T-helper 1 cell (primary cell): ENCODE measurements at regions not wholly inside any gene's neighbourhood (a gene's known extent, or its start where the extent isn't known, plus 50 kb on each side); places are given as distances from the start of the nearest gene placed in this dataset.
"Not testable (repeated sequence)": the region's sequence is repeated elsewhere in the genome, so short reads cannot be mapped to it uniquely, and the experiment has no call there.

Source experiments
- DNase-seq, 5 donors: peaks; one replicate each; pipeline ENCODE4 v3.0.0-alpha.2; 2012 to 2020

GRCh38 chr6:121884091-121884490, 448.6 kb downstream of the GJA1 start:
- DNase-seq = no peak

DNA sequence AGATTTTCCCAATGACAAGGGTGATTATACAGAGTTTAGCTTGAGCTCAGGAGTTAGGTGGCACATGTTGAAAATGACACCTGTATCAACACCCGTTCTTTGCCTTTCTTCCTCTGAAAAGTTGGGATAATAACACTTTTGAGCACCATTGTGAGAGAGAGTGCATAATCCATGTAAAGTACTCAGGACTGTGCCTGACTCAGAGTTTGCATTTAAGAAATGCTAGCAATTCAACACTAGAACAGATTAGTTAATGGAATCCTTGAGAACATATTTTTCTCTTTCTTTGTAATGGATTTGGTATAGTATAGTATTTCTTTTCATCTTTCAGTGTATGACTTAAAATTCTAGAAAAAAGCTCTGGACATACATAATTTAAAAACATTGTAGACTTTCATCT, 449.2 kb downstream of the GJA1 start:
- no peak for DNase-seq

- DNase-seq = no peak
Observed at GRCh38 chr6:121885399-121886152, 450.1 kb downstream of the GJA1 start.

DNA sequence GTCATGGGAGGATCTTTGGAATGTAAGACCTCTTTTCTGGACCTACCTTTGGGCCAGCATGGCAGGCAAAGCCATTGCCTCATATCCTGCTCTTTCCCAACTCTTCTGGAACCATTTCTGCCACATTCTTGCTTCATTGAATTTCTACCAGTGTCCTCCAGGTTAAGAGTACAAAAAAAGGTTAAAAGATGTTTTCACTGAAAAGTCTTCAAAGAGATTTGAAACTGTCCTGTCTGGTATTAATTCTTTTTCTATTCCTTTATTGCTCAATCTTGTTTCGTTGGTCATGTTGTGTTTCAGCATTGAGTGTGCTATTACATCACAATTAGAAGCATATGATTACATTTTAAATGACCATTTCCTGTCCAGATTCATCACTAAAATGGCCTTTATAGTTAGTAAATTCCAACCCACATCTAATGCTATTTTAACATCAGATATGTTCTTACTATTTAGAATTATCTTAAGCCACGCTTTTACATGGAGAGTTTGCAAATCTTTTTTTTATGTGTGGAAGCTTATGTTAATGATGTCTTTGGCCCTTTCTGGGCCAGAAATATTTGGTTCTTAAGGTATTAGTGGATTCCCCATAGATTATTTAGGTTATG, 450.9 kb downstream of the GJA1 start:
- no peak for DNase-seq

DNA sequence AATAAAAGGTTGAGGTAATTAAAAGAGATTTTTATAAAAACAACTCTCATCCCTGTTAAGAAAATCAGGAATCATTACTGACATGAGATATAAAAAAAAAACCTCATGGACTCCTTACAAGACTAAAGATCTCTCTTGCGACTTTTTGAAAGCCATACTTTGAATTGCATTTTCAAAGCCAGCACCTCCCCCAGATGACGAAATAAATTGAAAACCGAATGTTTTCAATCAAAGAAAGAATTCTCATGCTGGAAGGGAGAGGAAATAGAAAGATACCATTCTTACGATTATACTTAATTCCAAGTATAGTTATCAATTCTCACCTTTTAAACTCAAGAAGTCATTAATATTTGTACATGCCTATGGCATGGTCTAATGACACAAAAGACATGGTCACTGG, 452.3 kb downstream of the GJA1 start:
- DNase-seq = no peak

GRCh38 chr6:121890307-121890910, 455.0 kb downstream of the GJA1 start:
- no peak for DNase-seq

DNA sequence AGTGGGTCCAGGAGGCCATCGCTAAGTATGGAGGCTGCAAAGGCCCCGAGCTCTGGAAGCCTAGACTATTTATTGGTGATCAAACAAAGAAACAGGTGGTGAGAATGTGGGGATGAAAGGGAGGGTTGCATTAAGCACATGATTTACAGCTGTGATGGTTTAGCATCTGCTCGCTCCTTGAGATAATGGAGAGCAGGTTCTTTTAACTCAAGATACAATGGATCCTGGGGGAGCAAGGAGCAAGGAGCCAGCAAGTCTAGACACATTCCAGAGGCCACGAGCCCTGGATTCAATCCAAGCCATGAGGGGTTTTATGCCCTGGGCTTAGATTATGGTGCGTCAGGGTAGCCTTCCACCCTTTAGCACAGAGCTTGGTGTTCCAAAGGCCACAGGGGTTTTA, 460.3 kb downstream of the GJA1 start:
- not testable (repeated sequence) for DNase-seq

- no peak for DNase-seq
Observed at GRCh38 chr6:121896363-121896762, 460.9 kb downstream of the GJA1 start.

DNA sequence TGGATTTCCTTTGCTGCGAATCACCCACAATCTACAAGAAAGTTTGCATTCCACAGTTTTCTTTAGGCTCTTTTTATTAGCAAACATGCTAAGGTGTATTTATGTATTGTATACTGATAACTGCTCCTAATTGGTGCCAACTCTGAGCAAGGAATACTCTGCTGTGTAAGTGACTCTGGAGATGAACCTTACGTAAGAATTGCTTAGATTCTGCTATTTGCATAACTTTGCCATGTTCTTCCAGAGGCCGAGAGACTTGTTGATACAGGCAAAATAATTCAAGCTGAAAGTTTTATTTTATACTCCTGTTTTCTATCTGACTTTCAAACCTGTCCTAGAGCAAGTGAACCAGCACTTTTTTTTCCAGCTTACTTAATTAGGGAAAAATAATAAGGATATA, 461.3 kb downstream of the GJA1 start:
- DNase-seq = no peak

GRCh38 chr6:121897337-121897760, 461.9 kb downstream of the GJA1 start:
- no peak for DNase-seq

DNA sequence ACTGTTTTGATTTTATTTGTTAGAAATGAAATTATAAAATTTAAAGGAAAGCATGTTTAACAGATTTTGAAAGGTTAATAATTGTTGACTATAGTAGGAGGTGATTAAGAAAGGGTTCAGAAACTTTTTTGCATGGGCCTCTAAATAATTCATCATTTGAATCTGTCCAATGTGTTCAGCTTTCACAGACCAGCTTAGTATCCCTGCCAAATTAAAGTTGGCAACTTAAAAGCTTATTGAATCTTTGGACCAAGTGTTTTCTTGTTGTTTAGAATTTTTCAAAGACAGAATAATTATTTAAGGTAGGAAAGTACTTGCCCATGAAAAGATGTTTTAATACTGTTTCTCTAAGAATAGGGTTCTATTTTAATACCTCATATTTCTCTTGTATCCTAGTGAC, 466.0 kb downstream of the GJA1 start:
- DNase-seq = no peak

DNA sequence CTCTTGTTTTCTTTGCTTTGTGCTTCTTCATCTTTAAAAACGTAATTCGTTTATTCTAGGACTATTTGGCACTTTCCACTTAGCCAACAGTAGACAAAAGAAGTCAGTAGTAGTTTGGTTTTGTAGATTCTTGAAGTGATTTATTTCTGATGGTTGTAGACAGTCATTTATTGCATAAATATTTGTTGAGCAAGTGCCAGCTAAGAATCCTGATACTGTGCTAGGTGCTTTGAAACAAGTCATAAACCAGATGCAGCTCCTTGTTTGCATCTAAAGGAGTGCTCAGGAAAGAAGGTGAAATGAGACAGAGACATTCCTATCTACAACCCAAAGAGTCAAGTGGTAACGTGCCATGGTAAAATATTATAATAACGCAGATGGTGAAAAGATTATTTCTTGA, 469.1 kb downstream of the GJA1 start:
- DNase-seq = no peak

- DNase-seq = no peak
Observed at GRCh38 chr6:121912905-121913304, 477.5 kb downstream of the GJA1 start.

DNA sequence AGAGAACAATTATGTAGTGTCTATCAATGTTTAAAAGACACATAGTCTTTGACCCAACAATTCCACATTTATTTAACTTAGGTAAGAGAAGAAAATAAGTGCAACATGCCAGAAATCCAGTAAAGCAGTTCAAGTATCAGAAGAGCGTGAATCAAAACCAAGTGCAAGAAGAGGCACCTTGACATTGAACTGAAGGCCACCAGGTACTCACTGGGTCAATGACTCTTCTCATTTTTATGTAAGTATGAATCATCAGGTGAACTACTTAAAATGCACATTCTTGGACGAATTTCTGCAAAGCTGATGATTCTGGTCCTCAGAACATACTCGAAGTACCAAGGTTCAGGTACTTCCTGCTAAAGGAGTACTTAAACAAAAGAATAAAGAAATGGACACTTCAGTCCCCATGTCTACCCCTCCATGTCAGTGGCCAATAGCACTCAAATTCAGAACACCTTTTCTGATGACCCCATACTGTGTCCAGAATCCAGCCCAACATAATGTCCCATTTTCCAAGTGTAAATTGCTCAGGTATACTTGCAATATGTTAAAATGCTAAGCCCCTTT, 481.9 kb downstream of the GJA1 start:
- no peak for DNase-seq

GRCh38 chr6:121917834-121918559, 481.5 kb upstream of the HSF2 start:
- DNase-seq = no peak

- no peak for DNase-seq
Observed at GRCh38 chr6:121920616-121921015, 478.8 kb upstream of the HSF2 start.

DNA sequence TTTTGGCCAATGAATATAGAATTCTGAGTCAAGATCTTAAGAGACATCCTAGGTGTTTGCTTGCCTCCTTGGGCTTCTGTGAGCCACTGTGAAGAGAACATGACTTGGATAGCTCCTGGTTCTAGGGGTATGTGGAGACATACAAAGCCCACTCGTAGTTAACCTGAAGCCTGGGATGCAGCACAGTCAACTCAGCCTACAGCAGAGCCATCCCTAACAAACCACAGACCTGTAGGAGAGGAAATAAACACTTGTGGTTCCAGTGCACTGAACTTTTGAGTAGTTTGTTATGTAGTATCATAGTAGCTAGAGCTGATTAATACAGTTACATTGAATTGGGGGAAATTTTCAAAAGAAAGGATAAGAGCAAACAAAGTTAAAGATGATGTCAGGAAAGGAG, 474.4 kb upstream of the HSF2 start:
- DNase-seq = no peak

GRCh38 chr6:121925534-121926255, 473.8 kb upstream of the HSF2 start:
- DNase-seq = no peak

DNA sequence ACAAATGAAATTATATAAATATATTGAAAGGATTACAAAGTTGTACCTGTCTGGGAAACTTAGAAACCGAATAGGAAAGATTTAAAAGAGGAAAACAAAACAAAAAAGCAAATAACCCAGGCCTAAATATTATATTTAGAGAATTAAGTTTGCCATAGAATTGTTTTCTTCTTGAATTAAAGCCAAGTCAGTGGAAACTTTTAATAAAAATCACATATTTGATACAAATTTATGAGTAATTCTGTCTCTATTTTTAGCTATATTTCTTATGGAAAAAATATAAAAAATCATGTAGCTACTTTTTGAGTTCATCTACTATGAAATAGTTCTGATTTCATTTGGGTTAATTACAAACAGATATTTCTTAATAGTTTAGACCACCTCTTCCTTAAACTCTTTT, 470.2 kb upstream of the HSF2 start:
- no peak for DNase-seq

GRCh38 chr6:121932076-121932991, 467.1 kb upstream of the HSF2 start:
- no peak for DNase-seq

- DNase-seq = no peak
Observed at GRCh38 chr6:121934451-121934850, 465.0 kb upstream of the HSF2 start.
